Rectal smooth muscle tissue (tissue), 1 donor: ENCODE measurements at regions not wholly inside any gene's neighbourhood (a gene's known extent, or its start where the extent isn't known, plus 50 kb on each side); places are given as distances from the start of the nearest gene placed in this dataset.
"Not testable (repeated sequence)": the region's sequence is repeated elsewhere in the genome, so short reads cannot be mapped to it uniquely, and the experiment has no call there.

Source experiments
- H3K27ac ChIP-seq: one replicate; pipeline ENCODE4 v1.7.0; 2013; ENCODE audit warnings: low read depth, low read length, inconsistent platforms
- H3K27me3 ChIP-seq: one replicate; pipeline ENCODE4 v1.7.0; 2013; ENCODE audit warnings: low read length; ENCODE audit not compliant: control insufficient read depth, insufficient read depth
- H3K36me3 ChIP-seq: one replicate; pipeline ENCODE4 v1.7.0; 2013; ENCODE audit warnings: low read length; ENCODE audit not compliant: control insufficient read depth, insufficient read depth
- H3K4me1 ChIP-seq: one replicate; pipeline ENCODE4 v1.7.0; 2013; ENCODE audit warnings: low read length; ENCODE audit not compliant: control insufficient read depth, insufficient read depth
- H3K4me3 ChIP-seq: one replicate; pipeline ENCODE4 v1.7.0; 2013; ENCODE audit warnings: low read length
- H3K9ac ChIP-seq: one replicate; pipeline ENCODE4 v1.7.0; 2013; ENCODE audit warnings: low read length

GRCh38 chr21:17370916-17371315, 141.9 kb upstream of the CXADR start:
- no peak overlapping the region for H3K9ac ChIP-seq
- no peaks in the 10 kb centered on the region for H3K27me3 ChIP-seq
- no peak overlapping the region for H3K27ac ChIP-seq
- no peaks in the 10 kb centered on the region for H3K4me1 ChIP-seq
- no peak overlapping the region for H3K4me3 ChIP-seq
- no peaks in the 10 kb centered on the region for H3K36me3 ChIP-seq

- no peaks in the 10 kb centered on the region for H3K36me3 ChIP-seq
- no peaks in the 10 kb centered on the region for H3K4me1 ChIP-seq
- no peak overlapping the region for H3K27ac ChIP-seq
- no peaks in the 10 kb centered on the region for H3K27me3 ChIP-seq
- H3K4me3 ChIP-seq, result no peak overlapping the region
- no peak overlapping the region for H3K9ac ChIP-seq
These were observed 141.4 kb upstream of the CXADR start for GRCh38 chr21:17371450-17371849.

GRCh38 chr21:17372200-17372599, 140.6 kb upstream of the CXADR start:
- H3K36me3 ChIP-seq, result no peaks in the 10 kb centered on the region
- H3K27me3 ChIP-seq, result no peaks in the 10 kb centered on the region
- H3K4me1 ChIP-seq, result no peaks in the 10 kb centered on the region
- no peak overlapping the region for H3K4me3 ChIP-seq
- no peak overlapping the region for H3K9ac ChIP-seq
- H3K27ac ChIP-seq, result no peak overlapping the region

GRCh38 chr21:17386498-17386897, 126.3 kb upstream of the CXADR start:
- H3K4me1 ChIP-seq, result no peaks in the 10 kb centered on the region
- no peak overlapping the region for H3K4me3 ChIP-seq
- no peak overlapping the region for H3K27ac ChIP-seq
- H3K36me3 ChIP-seq, result no peaks in the 10 kb centered on the region
- H3K27me3 ChIP-seq, result no peaks in the 10 kb centered on the region
- no peak overlapping the region for H3K9ac ChIP-seq

GRCh38 chr21:17387030-17387617, 125.7 kb upstream of the CXADR start:
- no peaks in the 10 kb centered on the region for H3K4me1 ChIP-seq
- H3K27ac ChIP-seq, result no peak overlapping the region
- H3K4me3 ChIP-seq, result no peak overlapping the region
- no peak overlapping the region for H3K9ac ChIP-seq
- no peaks in the 10 kb centered on the region for H3K27me3 ChIP-seq
- no peaks in the 10 kb centered on the region for H3K36me3 ChIP-seq

GRCh38 chr21:17388226-17388625, 124.6 kb upstream of the CXADR start:
- no peak overlapping the region for H3K27ac ChIP-seq
- H3K36me3 ChIP-seq, result no peaks in the 10 kb centered on the region
- H3K9ac ChIP-seq, result no peak overlapping the region
- no peak overlapping the region for H3K4me3 ChIP-seq
- H3K4me1 ChIP-seq, result no peaks in the 10 kb centered on the region
- no peaks in the 10 kb centered on the region for H3K27me3 ChIP-seq

GRCh38 chr21:17389311-17389710, 123.5 kb upstream of the CXADR start:
- no peaks in the 10 kb centered on the region for H3K36me3 ChIP-seq
- H3K27ac ChIP-seq, result no peak overlapping the region
- H3K9ac ChIP-seq, result no peak overlapping the region
- H3K4me3 ChIP-seq, result no peak overlapping the region
- no peaks in the 10 kb centered on the region for H3K27me3 ChIP-seq
- H3K4me1 ChIP-seq, result no peaks in the 10 kb centered on the region

GRCh38 chr21:17390569-17390968, 122.3 kb upstream of the CXADR start:
- no peaks in the 10 kb centered on the region for H3K36me3 ChIP-seq
- no peak overlapping the region for H3K27ac ChIP-seq
- H3K27me3 ChIP-seq, result no peaks in the 10 kb centered on the region
- H3K4me1 ChIP-seq, result no peaks in the 10 kb centered on the region
- H3K9ac ChIP-seq, result no peak overlapping the region
- no peak overlapping the region for H3K4me3 ChIP-seq

GRCh38 chr21:17391811-17392340, 121.0 kb upstream of the CXADR start:
- H3K27ac ChIP-seq, result no peak overlapping the region
- no peak overlapping the region for H3K4me3 ChIP-seq
- no peak overlapping the region for H3K9ac ChIP-seq
- no peaks in the 10 kb centered on the region for H3K27me3 ChIP-seq
- no peaks in the 10 kb centered on the region for H3K4me1 ChIP-seq
- H3K36me3 ChIP-seq, result no peaks in the 10 kb centered on the region

- Histone ChIP-seq H3K4me3 (no peak overlapping the region), H3K4me1 (no peaks in the 10 kb centered on the region), H3K36me3 (no peaks in the 10 kb centered on the region), H3K27me3 (no peaks in the 10 kb centered on the region), H3K27ac (no peak overlapping the region), H3K9ac (no peak overlapping the region)
These were observed 119.4 kb upstream of the CXADR start for GRCh38 chr21:17393413-17393812.

GRCh38 chr21:17396948-17397347, 115.9 kb upstream of the CXADR start:
- Histone ChIP-seq H3K4me1 (no peaks in the 10 kb centered on the region), H3K27ac (no peak overlapping the region), H3K9ac (no peak overlapping the region), H3K4me3 (no peak overlapping the region), H3K36me3 (no peaks in the 10 kb centered on the region), H3K27me3 (no peaks in the 10 kb centered on the region)

GRCh38 chr21:17397703-17398102, 115.1 kb upstream of the CXADR start:
- Histone ChIP-seq H3K36me3 (no peaks in the 10 kb centered on the region), H3K27me3 (no peaks in the 10 kb centered on the region), H3K4me1 (no peaks in the 10 kb centered on the region), H3K9ac (no peak overlapping the region), H3K27ac (no peak overlapping the region), H3K4me3 (no peak overlapping the region)

GRCh38 chr21:17398954-17399353, 113.9 kb upstream of the CXADR start:
- not testable (repeated sequence) for H3K4me1 ChIP-seq, H3K27me3 ChIP-seq, H3K36me3 ChIP-seq, H3K9ac ChIP-seq, H3K27ac ChIP-seq, H3K4me3 ChIP-seq
